Keratinocyte (primary cell): ENCODE measurements at regions not wholly inside any gene's neighbourhood (a gene's known extent, or its start where the extent isn't known, plus 50 kb on each side); places are given as distances from the start of the nearest gene placed in this dataset.

ENCODE experiments used
- DNase-seq: peaks from one replicate; pipeline ENCODE4 v3.0.0-alpha.2; 2011; ENCODE audit warnings: low read depth, missing footprints, low spot score
- FAIRE-seq: peaks from 2 replicates; lab custom pipeline; 2011; peaks lifted over from hg19 to GRCh38; lab: Jason Lieb, UNC
- H2AFZ ChIP-seq: 2 replicates; pipeline ENCODE4 v1.6.0; 2012; ENCODE audit warnings: low read length, control low read depth, inconsistent platforms; ENCODE audit not compliant: control insufficient read depth
- H3K27ac ChIP-seq: 2 replicates; pipeline ENCODE4 v1.5.1; 2011; ENCODE audit warnings: low read length; ENCODE audit not compliant: control insufficient read depth, insufficient read depth
- H3K27me3 ChIP-seq: 3 replicates; pipeline ENCODE4 v1.6.0; 2011; ENCODE audit warnings: low read length; ENCODE audit not compliant: control insufficient read depth, insufficient read depth; ENCODE audit errors: extremely low read depth
- H3K36me3 ChIP-seq, 2 experiments: 2 replicates in 1 of 2; 3 replicates in 1 of 2; pipeline ENCODE4 v1.5.1; 2011; ENCODE audit warnings: low read length in 2 of 2, mild to moderate bottlenecking in 1 of 2; ENCODE audit not compliant: control insufficient read depth in 2 of 2, insufficient read depth in 2 of 2; ENCODE audit errors: extremely low read depth in 1 of 2
- H3K4me1 ChIP-seq: 3 replicates; pipeline ENCODE4 v1.5.1; 2011; ENCODE audit warnings: low read length; ENCODE audit not compliant: control insufficient read depth, insufficient read depth; ENCODE audit errors: extremely low read depth
- H3K4me2 ChIP-seq: 3 replicates; pipeline ENCODE4 v1.6.0; 2011; ENCODE audit warnings: low read depth, low read length; ENCODE audit not compliant: control insufficient read depth, insufficient read depth; ENCODE audit errors: extremely low read depth
- H3K4me3 ChIP-seq, 3 experiments: fragments of 200-600 bp in 1 of 3; sonication (generic) in 1 of 3; 2 replicates in 2 of 3; 3 replicates in 1 of 3; pipeline ENCODE4 v1.5.1; 2011 to 2016; ENCODE audit warnings: low read length in 3 of 3, mild to moderate bottlenecking in 3 of 3, control low read depth in 2 of 3, inconsistent platforms in 1 of 3, low read depth in 1 of 3, mixed read lengths in 1 of 3, mixed run types in 1 of 3, moderate library complexity in 1 of 3; ENCODE audit not compliant: control insufficient read depth in 2 of 3, insufficient read depth in 2 of 3; ENCODE audit errors: extremely low read depth in 1 of 3
- H3K79me2 ChIP-seq: 2 replicates; pipeline ENCODE4 v1.6.0; 2012; ENCODE audit warnings: low read length; ENCODE audit not compliant: control insufficient read depth, insufficient read depth
- H3K9ac ChIP-seq: 3 replicates; pipeline ENCODE4 v1.6.0; 2011; ENCODE audit warnings: low read length; ENCODE audit not compliant: control insufficient read depth, insufficient read depth; ENCODE audit errors: extremely low read depth
- H3K9me1 ChIP-seq: 3 replicates; pipeline ENCODE4 v1.6.0; 2011; ENCODE audit warnings: low read length; ENCODE audit not compliant: control insufficient read depth, insufficient read depth; ENCODE audit errors: extremely low read depth
- H3K9me3 ChIP-seq: 2 replicates; pipeline ENCODE4 v1.5.1; 2012; ENCODE audit warnings: low read depth, low read length; ENCODE audit not compliant: control insufficient read depth
- H4K20me1 ChIP-seq: 3 replicates; pipeline ENCODE4 v1.6.0; 2011; ENCODE audit warnings: low read length; ENCODE audit not compliant: control insufficient read depth, insufficient read depth; ENCODE audit errors: extremely low read depth
- EZH2 ChIP-seq: IDR thresholded peaks from one replicate; pipeline ENCODE4 v1.6.1; 2012; ENCODE audit warnings: inconsistent platforms, mild to moderate bottlenecking, low read length, moderate library complexity
- dilution Hi-C: fragments of 300-500 bp; cut with MboI; formaldehyde crosslinking; loops from one replicate; pipeline ENCODE4 v1.7.0; 2020; ENCODE audit warnings: low sequenced_read_pairs; ENCODE audit not compliant: extremely low pct_ligation_motif_present
- TF ChIP-seq, protein P1 (sequence below), 3 experiments: IDR thresholded peaks in 1 of 3; conservative IDR thresholded peaks in 1 of 3; optimal IDR thresholded peaks in 1 of 3; 2 replicates in 2 of 3; 3 replicates in 1 of 3; pipeline versions ENCODE3 to v1.5.1; 2011; ENCODE audit warnings: low read length in 3 of 3, mild to moderate bottlenecking in 3 of 3, moderate library complexity in 2 of 3, control low read depth in 1 of 3, inconsistent platforms in 1 of 3; ENCODE audit not compliant: insufficient read depth in 2 of 3; ENCODE audit errors: extremely low read depth in 1 of 3

DNA sequence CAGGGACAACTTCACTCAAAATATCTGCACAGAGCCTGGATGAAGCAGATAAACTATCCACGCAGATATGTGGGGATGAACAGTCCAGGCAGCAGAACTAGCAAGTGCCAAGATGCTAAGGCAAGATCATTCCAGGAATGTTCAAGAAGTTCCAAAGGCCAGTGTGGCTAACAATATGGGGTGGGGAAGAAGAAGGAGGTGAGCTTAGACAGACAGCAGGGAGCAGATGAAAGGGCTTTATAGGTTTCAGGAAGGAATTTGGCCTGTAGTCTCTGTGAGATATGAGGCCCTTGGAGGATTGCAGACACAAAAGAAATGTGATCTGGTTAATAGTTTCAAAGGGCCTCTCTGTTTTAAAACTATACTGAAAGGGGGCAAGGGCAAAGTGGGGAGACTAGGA lies 63.5 kb upstream of the PPM1H start:
- FAIRE-seq, result no peak
- TF ChIP-seq EZH2, result no peak
- TF ChIP-seq, protein P1, sequence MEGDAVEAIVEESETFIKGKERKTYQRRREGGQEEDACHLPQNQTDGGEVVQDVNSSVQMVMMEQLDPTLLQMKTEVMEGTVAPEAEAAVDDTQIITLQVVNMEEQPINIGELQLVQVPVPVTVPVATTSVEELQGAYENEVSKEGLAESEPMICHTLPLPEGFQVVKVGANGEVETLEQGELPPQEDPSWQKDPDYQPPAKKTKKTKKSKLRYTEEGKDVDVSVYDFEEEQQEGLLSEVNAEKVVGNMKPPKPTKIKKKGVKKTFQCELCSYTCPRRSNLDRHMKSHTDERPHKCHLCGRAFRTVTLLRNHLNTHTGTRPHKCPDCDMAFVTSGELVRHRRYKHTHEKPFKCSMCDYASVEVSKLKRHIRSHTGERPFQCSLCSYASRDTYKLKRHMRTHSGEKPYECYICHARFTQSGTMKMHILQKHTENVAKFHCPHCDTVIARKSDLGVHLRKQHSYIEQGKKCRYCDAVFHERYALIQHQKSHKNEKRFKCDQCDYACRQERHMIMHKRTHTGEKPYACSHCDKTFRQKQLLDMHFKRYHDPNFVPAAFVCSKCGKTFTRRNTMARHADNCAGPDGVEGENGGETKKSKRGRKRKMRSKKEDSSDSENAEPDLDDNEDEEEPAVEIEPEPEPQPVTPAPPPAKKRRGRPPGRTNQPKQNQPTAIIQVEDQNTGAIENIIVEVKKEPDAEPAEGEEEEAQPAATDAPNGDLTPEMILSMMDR (optimal IDR thresholded peaks at IDR 0.05 in 1 of 3, IDR thresholded peaks at IDR 0.05 in 1 of 3, conservative IDR thresholded peaks at IDR 0.05 in 1 of 3; ENCODE audit: extremely low read depth in 1 of 3, insufficient read depth in 2 of 3, low read length in 3 of 3), result no peak
- no peak overlapping the region for H2AFZ ChIP-seq
- dilution Hi-C loops, result no loop called here
- no peak overlapping the region for H3K4me2 ChIP-seq
- H3K36me3 ChIP-seq, result no peaks in the 10 kb centered on the region
- H3K27ac ChIP-seq, result no peak overlapping the region
- H3K27me3 ChIP-seq, result no peaks in the 10 kb centered on the region
- H3K4me3 ChIP-seq, result no peak overlapping the region
- no peaks in the 10 kb centered on the region for H3K79me2 ChIP-seq
- H3K9me1 ChIP-seq, result no peaks in the 10 kb centered on the region
- no peaks in the 10 kb centered on the region for H4K20me1 ChIP-seq
- DNase-seq, result no peak
- no peaks in the 10 kb centered on the region for H3K4me1 ChIP-seq
- H3K9ac ChIP-seq, result no peak overlapping the region
- H3K9me3 ChIP-seq, result no peaks in the 10 kb centered on the region

DNA sequence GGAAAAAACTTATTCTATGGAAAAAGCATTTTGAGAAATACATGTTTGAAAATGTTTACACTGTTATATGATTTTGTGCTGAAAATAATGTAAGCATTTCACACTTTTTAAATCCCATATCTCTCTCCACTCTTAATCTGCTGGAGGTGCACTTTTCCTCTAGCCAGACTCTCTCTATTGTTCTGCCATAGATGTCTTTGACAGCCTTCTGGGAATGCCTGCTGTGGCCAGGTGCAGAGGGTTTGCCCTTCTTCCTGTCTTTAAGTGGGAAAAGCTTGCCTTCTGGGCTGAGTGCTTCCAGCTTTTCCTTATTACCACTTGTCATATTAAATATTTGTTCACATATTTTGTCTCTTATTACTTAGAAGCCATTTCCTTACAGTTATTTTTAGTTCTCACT lies 60.1 kb upstream of the PPM1H start:
- Histone ChIP-seq H3K4me1 (no peaks in the 10 kb centered on the region), H3K9me3 (no peaks in the 10 kb centered on the region), H3K36me3 (no peaks in the 10 kb centered on the region), H3K4me2 (no peak overlapping the region), H3K27me3 (no peaks in the 10 kb centered on the region), H3K27ac (no peak overlapping the region), H3K9ac (no peak overlapping the region), H2AFZ (no peak overlapping the region), H3K4me3 (no peak overlapping the region), H3K79me2 (no peaks in the 10 kb centered on the region), H3K9me1 (no peaks in the 10 kb centered on the region), H4K20me1 (no peaks in the 10 kb centered on the region)
- dilution Hi-C loops, result no loop called here
- FAIRE-seq (no peak), DNase-seq (no peak)
- TF ChIP-seq EZH2, result no peak
- TF ChIP-seq, protein P1 (optimal IDR thresholded peaks at IDR 0.05 in 1 of 3, IDR thresholded peaks at IDR 0.05 in 1 of 3, conservative IDR thresholded peaks at IDR 0.05 in 1 of 3; ENCODE audit: extremely low read depth in 1 of 3, insufficient read depth in 2 of 3, low read length in 3 of 3), result no peak
